Smooth muscle cell (in vitro differentiated cells): ENCODE measurements at regions not wholly inside any gene's neighbourhood (a gene's known extent, or its start where the extent isn't known, plus 50 kb on each side); places are given as distances from the start of the nearest gene placed in this dataset.
"Not testable (repeated sequence)": the region's sequence is repeated elsewhere in the genome, so short reads cannot be mapped to it uniquely, and the experiment has no call there.

Experiments
- DNase-seq: peaks from one replicate; lab custom pipeline; 2025; ENCODE audit not compliant: unreplicated experiment; lab: John Stamatoyannopoulos, UW
- H2AFZ ChIP-seq: fragments of 200-600 bp; sonication (generic); 2 replicates; pipeline ENCODE4 v1.6.0; 2016; ENCODE audit warnings: antibody characterized with exemption, low read depth, mild to moderate bottlenecking
- H3F3A ChIP-seq: fragments of 200-600 bp; sonication (generic); 2 replicates; pipeline ENCODE4 v1.6.0; 2017; ENCODE audit warnings: antibody characterized with exemption, low read depth
- H3K27ac ChIP-seq: fragments of 200-600 bp; sonication (generic); 2 replicates; pipeline ENCODE4 v1.5.1; 2016; ENCODE audit warnings: low read depth, mild to moderate bottlenecking
- H3K27me3 ChIP-seq: fragments of 200-600 bp; sonication (generic); 2 replicates; pipeline ENCODE4 v1.6.1; 2016; ENCODE audit warnings: low read depth, mild to moderate bottlenecking
- H3K36me3 ChIP-seq: fragments of 200-600 bp; sonication (generic); 2 replicates; pipeline ENCODE4 v1.5.1; 2016; ENCODE audit warnings: low read depth
- H3K4me1 ChIP-seq: fragments of 200-600 bp; sonication (generic); 2 replicates; pipeline ENCODE4 v1.5.1; 2016; ENCODE audit warnings: low read depth
- H3K4me2 ChIP-seq: fragments of 200-600 bp; sonication (generic); 2 replicates; pipeline ENCODE4 v1.6.0; 2016; ENCODE audit warnings: mild to moderate bottlenecking
- H3K4me3 ChIP-seq: fragments of 200-600 bp; sonication (generic); 2 replicates; pipeline ENCODE4 v1.5.1; 2016; ENCODE audit warnings: mild to moderate bottlenecking
- H3K79me2 ChIP-seq: fragments of 200-600 bp; sonication (generic); 2 replicates; pipeline ENCODE4 v1.6.0; 2016; ENCODE audit warnings: low read depth, mild to moderate bottlenecking
- H3K9ac ChIP-seq: fragments of 200-600 bp; sonication (generic); 2 replicates; pipeline ENCODE4 v1.6.0; 2016; ENCODE audit warnings: low read depth
- H3K9me3 ChIP-seq: fragments of 200-600 bp; sonication (generic); replicated peaks from 2 replicates; pipeline ENCODE4 v1.5.1; 2016; ENCODE audit warnings: low read depth
- H4K20me1 ChIP-seq: fragments of 200-600 bp; sonication (generic); 2 replicates; pipeline ENCODE4 v1.6.0; 2016; ENCODE audit warnings: low read depth
- WGBS: methylation state at CpG from one replicate; pipeline ENCODE4 v1.1.7; 2016; ENCODE audit warnings: low lambda C conversion rate; 5-methylcytosine and 5-hydroxymethylcytosine counted together
- TF ChIP-seq, protein P1 (sequence below): fragments of 200-600 bp; sonication (generic); IDR thresholded peaks from 2 replicates; pipeline ENCODE4 v1.5.1; 2017; ENCODE audit warnings: borderline replicate concordance, mild to moderate bottlenecking, antibody characterized with exemption; ENCODE audit not compliant: insufficient read depth, poor library complexity, severe bottlenecking

GRCh38 chr21:14027235-14027869 is 183.4 kb downstream of the LIPI start:
- Histone ChIP-seq H3K4me2 (peak overlapping the region; percentile 86), H3K27ac (peak overlapping the region; percentile 47), H2AFZ (peak overlapping the region; percentile 94), H3K79me2 (peaks cover 12% of the 10 kb centered on the region), H3K9ac (peak overlapping the region; percentile 73), H3K4me3 (peak overlapping the region; percentile 75)
- peak; percentile 62 for DNase-seq
- H3F3A ChIP-seq, H3K36me3 ChIP-seq, H4K20me1 ChIP-seq, H3K4me1 ChIP-seq, H3K9me3 ChIP-seq, H3K27me3 ChIP-seq: not testable (repeated sequence)
- 2% methylated on average over 31 of the region's 37 CpGs for WGBS

DNA sequence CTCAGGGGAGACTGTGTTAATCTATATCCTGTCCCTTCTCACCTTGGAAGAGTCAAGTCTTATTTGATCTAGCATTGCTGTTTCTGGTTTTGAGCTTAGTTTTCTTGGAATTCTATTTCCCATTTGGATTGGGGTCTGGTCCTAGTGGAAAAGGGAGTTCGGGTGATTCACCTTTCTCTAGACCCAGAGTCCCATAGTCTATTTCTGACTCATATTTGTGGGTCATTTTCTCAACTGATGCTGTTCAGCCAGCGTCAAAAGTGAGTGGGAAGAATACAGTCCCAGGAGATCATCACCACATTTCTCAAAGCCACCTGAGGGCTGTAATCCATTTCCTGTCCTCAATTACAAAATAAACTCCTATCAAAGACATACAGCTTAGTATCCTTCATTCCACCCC is 190.6 kb downstream of the LIPI start:
- H3K9ac ChIP-seq, H3F3A ChIP-seq, H3K9me3 ChIP-seq, H2AFZ ChIP-seq, H3K36me3 ChIP-seq, H3K4me1 ChIP-seq, H3K27me3 ChIP-seq, DNase-seq, H4K20me1 ChIP-seq, H3K27ac ChIP-seq, H3K4me3 ChIP-seq, H3K4me2 ChIP-seq, H3K79me2 ChIP-seq: not testable (repeated sequence)
- 43% methylated on average over 2 of the region's 2 CpGs for WGBS

- H2AFZ ChIP-seq, H4K20me1 ChIP-seq, H3F3A ChIP-seq, H3K36me3 ChIP-seq, H3K79me2 ChIP-seq, H3K4me2 ChIP-seq, H3K27ac ChIP-seq, H3K27me3 ChIP-seq, DNase-seq, H3K4me1 ChIP-seq, H3K4me3 ChIP-seq, H3K9me3 ChIP-seq, H3K9ac ChIP-seq: not testable (repeated sequence)
- WGBS: 86% methylated on average over 6 of the region's 7 CpGs
These were observed 194.9 kb downstream of the LIPI start for GRCh38 chr21:14015841-14016240.

GRCh38 chr21:14013623-14014498 is 196.9 kb downstream of the LIPI start:
- not testable (repeated sequence) for H3K4me2 ChIP-seq, H4K20me1 ChIP-seq, H3K4me1 ChIP-seq, H3K9ac ChIP-seq, H2AFZ ChIP-seq, H3F3A ChIP-seq, H3K79me2 ChIP-seq, H3K27ac ChIP-seq, H3K27me3 ChIP-seq, H3K4me3 ChIP-seq, H3K36me3 ChIP-seq, DNase-seq, H3K9me3 ChIP-seq
- 84% methylated on average over 16 of the region's 18 CpGs for WGBS

GRCh38 chr21:14013056-14013603 is 197.6 kb downstream of the LIPI start:
- Histone ChIP-seq H2AFZ (no peak overlapping the region), H3K4me1 (no peaks in the 10 kb centered on the region), H3K9me3 (no peaks in the 10 kb centered on the region), H3K27ac (no peak overlapping the region), H3K4me3 (no peak overlapping the region), H3K36me3 (no peaks in the 10 kb centered on the region), H3K9ac (no peak overlapping the region), H4K20me1 (no peaks in the 10 kb centered on the region), H3K27me3 (no peaks in the 10 kb centered on the region), H3K4me2 (no peak overlapping the region), H3F3A (no peaks in the 10 kb centered on the region), H3K79me2 (no peaks in the 10 kb centered on the region)
- TF ChIP-seq, protein P1, sequence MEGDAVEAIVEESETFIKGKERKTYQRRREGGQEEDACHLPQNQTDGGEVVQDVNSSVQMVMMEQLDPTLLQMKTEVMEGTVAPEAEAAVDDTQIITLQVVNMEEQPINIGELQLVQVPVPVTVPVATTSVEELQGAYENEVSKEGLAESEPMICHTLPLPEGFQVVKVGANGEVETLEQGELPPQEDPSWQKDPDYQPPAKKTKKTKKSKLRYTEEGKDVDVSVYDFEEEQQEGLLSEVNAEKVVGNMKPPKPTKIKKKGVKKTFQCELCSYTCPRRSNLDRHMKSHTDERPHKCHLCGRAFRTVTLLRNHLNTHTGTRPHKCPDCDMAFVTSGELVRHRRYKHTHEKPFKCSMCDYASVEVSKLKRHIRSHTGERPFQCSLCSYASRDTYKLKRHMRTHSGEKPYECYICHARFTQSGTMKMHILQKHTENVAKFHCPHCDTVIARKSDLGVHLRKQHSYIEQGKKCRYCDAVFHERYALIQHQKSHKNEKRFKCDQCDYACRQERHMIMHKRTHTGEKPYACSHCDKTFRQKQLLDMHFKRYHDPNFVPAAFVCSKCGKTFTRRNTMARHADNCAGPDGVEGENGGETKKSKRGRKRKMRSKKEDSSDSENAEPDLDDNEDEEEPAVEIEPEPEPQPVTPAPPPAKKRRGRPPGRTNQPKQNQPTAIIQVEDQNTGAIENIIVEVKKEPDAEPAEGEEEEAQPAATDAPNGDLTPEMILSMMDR: no peak
- WGBS: 63% methylated on average over 10 of the region's 10 CpGs
- DNase-seq: no peak
